Activated T-helper 2 cell treated with anti-CD3 and anti-CD28 coated beads, Interferon-gamma antibody, Interleukin-2, Interleukin-4, amounts not matched to agents 10 μg/mL and 5 μg/mL and 100 μg/mL, durations not matched to agents 14 hours and 24 hours and 36 hours (primary cell): ENCODE measurements at regions not wholly inside any gene's neighbourhood (a gene's known extent, or its start where the extent isn't known, plus 50 kb on each side); places are given as distances from the start of the nearest gene placed in this dataset.

Experiments used
- DNase-seq: peaks from one replicate; pipeline ENCODE4 v3.0.0; 2021; ENCODE audit warnings: low spot score
- H3K27ac Mint-ChIP-seq: one replicate; pipeline ENCODE4 v1.8.0; 2021; ENCODE audit warnings: mixed read lengths
- H3K27me3 Mint-ChIP-seq: one replicate; pipeline ENCODE4 v1.8.0; 2021; ENCODE audit warnings: low read depth, mixed read lengths
- H3K36me3 Mint-ChIP-seq: one replicate; pipeline ENCODE4 v1.8.0; 2021; ENCODE audit warnings: low read depth, mixed read lengths
- H3K4me1 Mint-ChIP-seq: one replicate; pipeline ENCODE4 v1.8.0; 2021; ENCODE audit warnings: low read depth, mixed read lengths
- H3K4me3 Mint-ChIP-seq: one replicate; pipeline ENCODE4 v1.8.0; 2021; ENCODE audit warnings: low read depth, mild to moderate bottlenecking, moderate library complexity, mixed read lengths
- H3K9me3 Mint-ChIP-seq: one replicate; pipeline ENCODE4 v1.8.0; 2021; ENCODE audit warnings: mixed read lengths
- intact Hi-C: fragments of 100-400 bp; cut with micrococcal nuclease; formaldehyde crosslinking; loops from one replicate; pipeline ENCODE4 v1.15.1; 2023

DNA sequence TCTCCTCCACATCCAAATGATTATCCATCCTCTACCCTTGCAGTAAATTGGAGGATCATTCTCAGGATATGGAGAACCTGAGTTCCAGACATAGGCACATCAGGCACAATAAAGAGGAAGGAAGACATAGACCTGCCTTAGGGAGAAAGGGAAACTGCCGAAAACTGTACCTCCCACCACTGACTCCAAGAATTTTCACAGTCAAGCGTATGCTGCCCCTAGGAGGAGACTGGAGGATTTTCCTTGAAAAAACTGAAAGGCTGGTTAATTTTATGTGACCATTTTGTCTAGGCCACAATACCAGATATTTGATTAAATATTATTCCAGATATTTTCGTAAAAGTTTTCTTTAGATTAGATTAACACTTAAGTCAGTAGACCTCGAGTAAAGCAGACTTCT lies 638.5 kb upstream of the PKDCC start:
- no peak overlapping the region for H3K4me3 Mint-ChIP-seq

GRCh38 chr2:41410011-41410410 lies 637.8 kb upstream of the PKDCC start:
- Mint-ChIP-seq H3K36me3 (no peaks in the 10 kb centered on the region), H3K27ac (no peak overlapping the region), H3K4me1 (no peaks in the 10 kb centered on the region), H3K27me3 (no peaks in the 10 kb centered on the region), H3K4me3 (no peak overlapping the region), H3K9me3 (no peaks in the 10 kb centered on the region)
- intact Hi-C loops: loop anchor here (5.0 kb wide), 1 partner anchor 372 kb away; no protein-coding TSS in a partner anchor
- DNase-seq: no peak

More for the DNA sequence above, 638.5 kb upstream of the PKDCC start:
- Mint-ChIP-seq H3K27ac (no peak overlapping the region), H3K9me3 (no peaks in the 10 kb centered on the region), H3K36me3 (no peaks in the 10 kb centered on the region), H3K4me1 (no peaks in the 10 kb centered on the region), H3K27me3 (no peaks in the 10 kb centered on the region)
- intact Hi-C loops: no loop called here
- no peak for DNase-seq

DNA sequence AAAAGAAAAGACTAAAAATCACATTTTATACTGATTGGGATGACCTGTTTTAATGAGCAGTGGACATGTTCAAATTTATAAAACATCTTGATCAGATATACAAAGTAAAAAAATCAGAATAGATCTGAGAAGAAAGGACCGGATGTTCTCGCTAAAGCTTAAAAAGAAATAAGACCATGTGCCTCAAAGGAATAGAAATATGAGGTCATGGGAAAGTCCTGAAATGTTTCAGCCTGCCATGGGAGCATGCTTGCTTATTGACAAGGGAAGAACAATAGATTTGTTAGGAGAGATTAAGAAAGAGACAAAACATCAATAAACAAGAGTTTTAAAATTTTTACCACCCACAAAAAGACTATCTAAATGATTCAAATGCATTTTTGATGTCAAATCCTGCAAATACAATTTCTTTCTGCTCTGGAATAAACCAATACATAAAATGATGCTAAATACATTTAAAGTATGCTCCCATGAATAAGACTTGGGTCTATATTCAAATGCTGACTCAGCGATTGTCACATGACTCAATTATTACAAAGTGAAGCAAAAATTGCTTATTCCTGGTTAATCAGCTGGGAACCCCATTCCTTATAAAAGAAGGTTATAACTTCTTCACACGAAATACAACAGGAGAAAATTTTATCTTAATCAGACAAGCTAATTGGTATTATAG lies 633.9 kb upstream of the PKDCC start:
- Mint-ChIP-seq H3K27me3 (no peaks in the 10 kb centered on the region), H3K4me1 (no peaks in the 10 kb centered on the region), H3K27ac (no peak overlapping the region), H3K36me3 (no peaks in the 10 kb centered on the region), H3K9me3 (no peaks in the 10 kb centered on the region), H3K4me3 (no peak overlapping the region)
- intact Hi-C loops: loop anchor here (5.0 kb wide), 1 partner anchor 368 kb away; no protein-coding TSS in a partner anchor
- no peak for DNase-seq

DNA sequence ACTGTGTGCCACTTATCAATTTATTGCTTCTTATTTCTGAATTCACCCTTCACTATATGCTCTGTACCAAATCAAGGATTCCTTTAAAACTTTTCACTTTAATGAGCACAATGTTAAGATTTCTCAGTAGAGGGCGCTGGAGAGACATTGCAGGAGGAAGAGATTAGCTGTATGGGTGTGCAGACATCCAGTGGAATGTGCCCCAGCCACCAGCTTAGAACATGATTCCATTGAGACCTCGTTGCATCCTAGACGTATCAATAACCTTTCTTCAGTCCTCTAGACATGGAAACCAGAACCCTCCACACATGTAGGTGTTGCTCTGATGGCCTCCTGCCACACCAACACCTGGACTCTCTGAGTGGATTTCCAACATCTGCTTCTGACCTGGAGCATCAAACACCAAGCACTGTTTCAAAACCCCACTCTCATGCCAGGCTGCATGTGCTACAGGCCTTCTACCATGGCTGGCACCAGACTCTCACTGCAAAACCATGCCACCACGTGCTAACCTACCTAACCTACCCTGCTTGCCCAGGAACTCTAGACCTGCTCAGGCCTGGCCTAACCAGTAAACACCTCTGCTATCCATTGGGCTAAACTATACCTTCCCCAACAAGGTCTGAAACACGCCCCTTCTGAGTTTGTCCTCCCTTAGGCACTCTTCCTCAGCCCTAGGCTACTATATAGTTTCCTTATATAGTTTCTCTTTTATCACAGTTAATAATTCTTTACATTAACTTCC lies 633.2 kb upstream of the PKDCC start:
- Mint-ChIP-seq H3K27me3 (no peaks in the 10 kb centered on the region), H3K4me1 (no peaks in the 10 kb centered on the region), H3K27ac (no peak overlapping the region), H3K36me3 (no peaks in the 10 kb centered on the region), H3K9me3 (no peaks in the 10 kb centered on the region), H3K4me3 (no peak overlapping the region)
- no peak for DNase-seq
- intact Hi-C loops: loop anchor here (5.0 kb wide), 1 partner anchor 368 kb away; no protein-coding TSS in a partner anchor

DNA sequence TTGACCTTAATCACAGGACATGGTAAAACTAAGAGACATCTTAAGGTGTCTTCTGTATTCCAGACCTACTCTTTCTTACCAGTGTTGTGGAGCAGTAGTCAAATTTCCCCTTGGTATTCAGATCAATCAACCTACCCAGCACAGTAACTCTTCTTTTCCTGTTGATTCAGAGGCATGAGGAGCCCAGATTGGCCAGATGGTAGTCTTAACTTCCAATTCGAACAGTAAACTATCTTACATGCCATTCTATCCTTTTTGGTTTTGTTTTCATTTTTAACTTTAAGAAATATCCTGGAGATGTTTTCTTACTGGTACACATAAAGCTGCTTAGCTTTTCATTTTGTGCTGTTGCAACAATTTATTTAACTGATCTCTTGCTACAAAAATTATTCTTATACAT lies 630.3 kb upstream of the PKDCC start:
- Mint-ChIP-seq H3K27ac (no peak overlapping the region), H3K4me1 (no peaks in the 10 kb centered on the region), H3K27me3 (no peaks in the 10 kb centered on the region), H3K4me3 (no peak overlapping the region), H3K36me3 (no peaks in the 10 kb centered on the region), H3K9me3 (no peaks in the 10 kb centered on the region)
- no peak for DNase-seq
- intact Hi-C loops: no loop called here

- no peak for DNase-seq
- no peaks in the 10 kb centered on the region for H3K4me1 Mint-ChIP-seq
- no peak overlapping the region for H3K4me3 Mint-ChIP-seq
- H3K27ac Mint-ChIP-seq: no peak overlapping the region
- no peaks in the 10 kb centered on the region for H3K27me3 Mint-ChIP-seq
- no peaks in the 10 kb centered on the region for H3K9me3 Mint-ChIP-seq
- intact Hi-C loops: no loop called here
- H3K36me3 Mint-ChIP-seq: no peaks in the 10 kb centered on the region
Observed at GRCh38 chr2:41420219-41420618, 627.6 kb upstream of the PKDCC start.

DNA sequence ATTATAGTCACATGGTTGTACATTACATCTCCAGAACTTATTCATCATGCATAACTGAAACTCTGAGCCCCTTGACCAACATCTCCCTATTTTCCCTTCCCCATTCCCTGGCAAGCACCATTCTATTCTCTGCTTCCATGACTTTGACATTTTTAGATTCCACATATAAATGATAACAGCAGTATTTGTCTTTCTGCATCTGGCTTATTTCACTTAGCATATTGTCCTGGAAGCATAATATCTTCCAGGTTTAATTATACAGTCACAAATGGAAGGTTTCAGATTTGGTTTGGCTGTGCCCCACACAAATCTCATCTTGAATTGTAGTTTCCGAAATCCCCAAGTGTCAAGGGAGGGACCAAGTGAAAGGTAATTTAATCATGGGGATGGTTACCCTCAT lies 626.9 kb upstream of the PKDCC start:
- H3K36me3 Mint-ChIP-seq: no peaks in the 10 kb centered on the region
- no peaks in the 10 kb centered on the region for H3K27me3 Mint-ChIP-seq
- H3K27ac Mint-ChIP-seq: no peak overlapping the region
- H3K4me3 Mint-ChIP-seq: no peak overlapping the region
- H3K9me3 Mint-ChIP-seq: no peaks in the 10 kb centered on the region
- DNase-seq: no peak
- H3K4me1 Mint-ChIP-seq: no peaks in the 10 kb centered on the region
- intact Hi-C loops: no loop called here

GRCh38 chr2:41431756-41432155 lies 616.1 kb upstream of the PKDCC start:
- no peaks in the 10 kb centered on the region for H3K4me1 Mint-ChIP-seq
- H3K4me3 Mint-ChIP-seq: no peak overlapping the region
- intact Hi-C loops: no loop called here
- H3K36me3 Mint-ChIP-seq: no peaks in the 10 kb centered on the region
- no peaks in the 10 kb centered on the region for H3K27me3 Mint-ChIP-seq
- no peaks in the 10 kb centered on the region for H3K9me3 Mint-ChIP-seq
- H3K27ac Mint-ChIP-seq: no peak overlapping the region
- DNase-seq: no peak

DNA sequence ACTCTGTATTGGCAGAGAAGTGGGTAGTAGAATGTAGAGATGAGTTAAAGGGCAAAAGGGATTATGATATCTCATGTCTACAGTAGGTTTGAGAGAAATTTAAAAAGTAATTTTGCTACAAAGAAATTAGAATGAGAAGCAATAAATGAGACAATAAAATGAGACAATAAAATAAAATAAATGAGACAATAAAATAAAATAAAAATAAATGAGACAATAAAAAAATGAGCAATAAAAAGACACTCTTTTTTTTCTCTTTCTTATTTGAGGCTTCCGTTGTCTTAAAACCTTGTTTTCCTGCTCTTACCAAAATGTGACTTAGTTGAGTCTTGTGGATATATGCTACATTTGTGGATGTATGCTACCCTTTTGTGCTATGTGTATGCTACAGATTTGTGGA lies 615.4 kb upstream of the PKDCC start:
- no peak overlapping the region for H3K27ac Mint-ChIP-seq
- intact Hi-C loops: no loop called here
- H3K27me3 Mint-ChIP-seq: no peaks in the 10 kb centered on the region
- DNase-seq: no peak
- H3K9me3 Mint-ChIP-seq: no peaks in the 10 kb centered on the region
- no peak overlapping the region for H3K4me3 Mint-ChIP-seq
- no peaks in the 10 kb centered on the region for H3K36me3 Mint-ChIP-seq
- no peaks in the 10 kb centered on the region for H3K4me1 Mint-ChIP-seq

- DNase-seq: no peak
- Mint-ChIP-seq H3K36me3 (no peaks in the 10 kb centered on the region), H3K27me3 (no peaks in the 10 kb centered on the region), H3K4me1 (no peaks in the 10 kb centered on the region), H3K27ac (no peak overlapping the region), H3K4me3 (no peak overlapping the region), H3K9me3 (no peaks in the 10 kb centered on the region)
- intact Hi-C loops: no loop called here
Observed at GRCh38 chr2:41434991-41435390, 612.8 kb upstream of the PKDCC start.

DNA sequence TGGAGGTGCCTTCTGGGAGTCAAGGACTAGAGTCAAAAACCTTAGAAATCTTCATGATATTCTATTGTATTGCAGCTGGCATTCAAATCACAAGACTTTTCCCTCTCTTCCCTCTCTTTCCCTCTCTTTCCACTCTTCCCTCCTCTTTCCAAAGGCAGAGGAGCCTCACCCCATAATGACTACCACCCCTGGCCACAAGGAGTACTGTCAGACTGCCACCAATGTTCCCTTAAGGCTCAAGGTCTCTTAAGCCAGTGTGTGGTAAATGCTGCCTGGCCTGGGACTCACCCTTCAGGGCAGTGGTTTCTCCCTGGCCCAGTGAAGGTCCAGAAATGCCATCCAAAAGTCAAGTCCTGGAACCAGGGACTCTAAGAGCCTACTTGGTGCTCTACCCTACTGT lies 605.9 kb upstream of the PKDCC start:
- H3K4me3 Mint-ChIP-seq: no peak overlapping the region
- no peaks in the 10 kb centered on the region for H3K27me3 Mint-ChIP-seq

GRCh38 chr2:41445865-41446264 lies 602.0 kb upstream of the PKDCC start:
- H3K9me3 Mint-ChIP-seq: no peaks in the 10 kb centered on the region
- no peaks in the 10 kb centered on the region for H3K27me3 Mint-ChIP-seq
- H3K36me3 Mint-ChIP-seq: no peaks in the 10 kb centered on the region
- H3K4me3 Mint-ChIP-seq: no peak overlapping the region
- H3K27ac Mint-ChIP-seq: no peak overlapping the region
- H3K4me1 Mint-ChIP-seq: no peaks in the 10 kb centered on the region
- intact Hi-C loops: no loop called here
- no peak for DNase-seq

More for the DNA sequence above, 605.9 kb upstream of the PKDCC start:
- DNase-seq: no peak
- no peaks in the 10 kb centered on the region for H3K36me3 Mint-ChIP-seq
- H3K4me1 Mint-ChIP-seq: no peaks in the 10 kb centered on the region
- H3K9me3 Mint-ChIP-seq: no peaks in the 10 kb centered on the region
- H3K27ac Mint-ChIP-seq: no peak overlapping the region
- intact Hi-C loops: no loop called here

DNA sequence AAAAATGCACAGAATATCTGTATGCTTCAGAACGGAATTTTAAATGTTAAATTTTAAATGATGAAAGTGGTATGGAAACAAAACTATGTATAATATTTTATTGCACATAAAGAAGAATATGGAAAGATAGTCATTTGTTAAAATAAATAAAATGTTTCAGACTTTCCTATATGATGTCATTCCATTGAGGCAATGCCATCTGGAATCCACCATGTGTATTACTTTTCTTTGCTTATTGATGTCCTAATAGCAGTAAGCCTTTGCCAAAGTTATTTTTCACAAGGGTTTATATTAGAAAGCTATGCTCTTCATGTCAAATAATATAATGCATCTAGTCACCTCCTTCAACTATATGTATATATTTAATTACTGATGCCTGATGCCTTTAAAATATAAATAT lies 601.6 kb upstream of the PKDCC start:
- Mint-ChIP-seq H3K4me1 (no peaks in the 10 kb centered on the region), H3K36me3 (no peaks in the 10 kb centered on the region), H3K27me3 (no peaks in the 10 kb centered on the region), H3K4me3 (no peak overlapping the region), H3K9me3 (no peaks in the 10 kb centered on the region), H3K27ac (no peak overlapping the region)
- no peak for DNase-seq
- intact Hi-C loops: no loop called here
